BJ (cell line): ENCODE measurements at regions not wholly inside any gene's neighbourhood (a gene's known extent, or its start where the extent isn't known, plus 50 kb on each side); places are given as distances from the start of the nearest gene placed in this dataset. TPM values are rescaled to one million over a fixed set of nuclear protein-coding genes. Genes with fewer than 3 reads are reported as not detected.

Source experiments
- CTCF ChIA-PET: fragments of 350-600 bp; formaldehyde crosslinking; extraction: SDS; loops from one replicate; lab custom pipeline; 2021; ENCODE audit warnings: antibody characterized with exemption, inconsistent platforms; lab: Yijun Ruan, JAX
- POLR2A ChIA-PET: fragments of 300-600 bp; sonication (Branson Sonifier 250); formaldehyde crosslinking; extraction: SDS; loops from one replicate; lab custom pipeline; 2021; ENCODE audit warnings: antibody characterized with exemption; lab: Charles Lee
- DNase-seq: peaks from one replicate; pipeline ENCODE4 v3.0.0-alpha.2; 2011; ENCODE audit warnings: low read depth
- H3K27me3 ChIP-seq: 2 replicates; pipeline ENCODE4 v1.6.0; 2011; ENCODE audit warnings: low read length; ENCODE audit not compliant: control insufficient read depth, insufficient read depth
- H3K36me3 ChIP-seq: 2 replicates; pipeline ENCODE4 v1.5.1; 2011; ENCODE audit warnings: low read length; ENCODE audit not compliant: control insufficient read depth, insufficient read depth
- H3K4me3 ChIP-seq: 2 replicates; pipeline ENCODE4 v1.5.1; 2011; ENCODE audit warnings: low read depth, mild to moderate bottlenecking, control low read depth, low read length
- CTCF ChIP-seq: IDR thresholded peaks from 2 replicates; pipeline ENCODE4 v1.5.1; 2011; ENCODE audit warnings: low read depth, mild to moderate bottlenecking, control low read depth, inconsistent platforms, low read length, moderate library complexity; ENCODE audit not compliant: insufficient read depth
- small RNA-seq: library from RNA; depleted of rRNA; stranded (forward); fragments of <200 nt; gene quantifications from one replicate; pipeline ENCODE3, GENCODE V24; 2012; ENCODE audit warnings: low replicate concordance, low read depth; ENCODE audit not compliant: insufficient read length

GRCh38 chr9:86405926-86406325 lies 51.7 kb upstream of the TUT7 start:
- Histone ChIP-seq H3K27me3 (no peaks in the 10 kb centered on the region), H3K36me3 (no peaks in the 10 kb centered on the region), H3K4me3 (peak overlapping the region; percentile 9; the same call in 1 of the 2 replicates)
- ChIA-PET POLR2A (interaction anchor here (0.6 to 0.7 kb wide), 3 partner anchors 68 to 1791 kb away, joined by 3 to 4 read pairs (median 3); no protein-coding TSS in a partner anchor), CTCF (interaction anchor here (1.0 to 1.5 kb wide), 3 partner anchors 8 to 937 kb away, joined by 4 to 12 read pairs (median 8); no protein-coding TSS in a partner anchor)
- peak; percentile 65 for DNase-seq
- no peak for TF ChIP-seq CTCF

DNA sequence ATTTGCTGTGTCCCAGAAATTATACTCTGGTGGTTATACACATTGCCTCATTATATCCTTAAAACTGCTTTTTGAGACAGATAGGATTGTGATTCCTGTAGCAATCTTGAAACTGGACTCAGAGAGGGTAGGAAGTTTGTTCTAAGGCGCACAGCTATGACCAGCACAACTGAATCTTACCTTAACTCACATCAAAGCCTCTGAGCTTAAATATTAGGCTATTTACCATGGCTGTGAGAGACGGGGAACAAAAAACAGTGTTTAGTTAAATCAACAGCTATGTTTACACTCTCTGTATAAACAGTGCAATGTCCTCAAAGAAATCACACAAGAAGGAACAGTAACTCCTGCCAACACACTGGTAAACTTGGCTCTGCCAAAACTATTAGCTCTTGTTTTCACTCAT lies 50.9 kb upstream of the TUT7 start:
- POLR2A ChIA-PET = no interaction called here
- Histone ChIP-seq H3K27me3 (no peaks in the 10 kb centered on the region), H3K36me3 (no peaks in the 10 kb centered on the region), H3K4me3 (no peak overlapping the region)
- no peak for DNase-seq
- no peak for TF ChIP-seq CTCF
- CTCF ChIA-PET = interaction anchor here (0.7 to 1.5 kb wide), 5 partner anchors 9 to 938 kb away, joined by 3 to 12 read pairs (median 4); no protein-coding TSS in a partner anchor

Small RNA genes in the stretch of these regions (small RNA-seq; reads per million reads assigned to genes)
- gene AL158828.1 = not detected
- 0.63 reads per million for gene RNU2-36P
